ENCODE measurements at regions not wholly inside any gene's neighbourhood (a gene's known extent, or its start where the extent isn't known, plus 50 kb on each side); places are given as distances from the start of the nearest gene placed in this dataset.
"Not testable (repeated sequence)": the region's sequence is repeated elsewhere in the genome, so short reads cannot be mapped to it uniquely, and the experiment has no call there.

DNA sequence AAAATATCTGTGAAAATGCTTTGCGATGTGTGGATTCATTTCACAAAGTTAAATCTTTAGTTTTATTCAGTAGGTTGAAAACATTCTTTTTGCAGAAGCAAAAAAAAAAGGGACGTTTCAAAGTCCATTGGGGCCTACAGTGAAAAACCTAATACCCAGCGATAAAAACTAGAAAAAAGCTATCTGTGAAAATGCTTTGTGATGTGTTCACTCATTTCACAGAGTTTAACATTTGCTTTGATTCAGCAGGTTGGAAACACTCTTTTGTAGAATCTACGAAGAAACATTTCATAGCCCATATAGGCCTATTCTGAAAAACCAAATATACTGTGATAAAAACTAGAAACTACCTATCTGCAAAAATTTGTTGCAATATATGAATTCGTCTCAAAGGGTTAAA is 113.6 kb upstream of the WSB1 start:
- H3K27me3 ChIP-seq, result no peaks in the 10 kb centered on the region
- H3K27ac ChIP-seq, result no peak overlapping the region
- WGBS, 5 donors, result 80 to 87% (median 84%) methylated on average over 5 of the region's 5 CpGs
- intact Hi-C loops (cut with DNase I; ENCODE audit: low total_unique reads), result no loop called here
- TF ChIP-seq POLR2AphosphoS5 (IDR thresholded peaks at IDR 0.05) (no peak), CTCF (IDR thresholded peaks at IDR 0.05) (no peak), EP300 (IDR thresholded peaks at IDR 0.05) (no peak), POLR2A (IDR thresholded peaks at IDR 0.05) (no peak)
- H3K4me3 ChIP-seq, result no peak overlapping the region
- no peaks in the 10 kb centered on the region for H3K4me1 ChIP-seq
- H3K9me3 ChIP-seq, result peaks cover 0 to 17% (median 7%) of the 10 kb centered on the region in 4 donors
- DNase-seq, result no peak
- H3K36me3 ChIP-seq, result no peaks in the 10 kb centered on the region

DNA sequence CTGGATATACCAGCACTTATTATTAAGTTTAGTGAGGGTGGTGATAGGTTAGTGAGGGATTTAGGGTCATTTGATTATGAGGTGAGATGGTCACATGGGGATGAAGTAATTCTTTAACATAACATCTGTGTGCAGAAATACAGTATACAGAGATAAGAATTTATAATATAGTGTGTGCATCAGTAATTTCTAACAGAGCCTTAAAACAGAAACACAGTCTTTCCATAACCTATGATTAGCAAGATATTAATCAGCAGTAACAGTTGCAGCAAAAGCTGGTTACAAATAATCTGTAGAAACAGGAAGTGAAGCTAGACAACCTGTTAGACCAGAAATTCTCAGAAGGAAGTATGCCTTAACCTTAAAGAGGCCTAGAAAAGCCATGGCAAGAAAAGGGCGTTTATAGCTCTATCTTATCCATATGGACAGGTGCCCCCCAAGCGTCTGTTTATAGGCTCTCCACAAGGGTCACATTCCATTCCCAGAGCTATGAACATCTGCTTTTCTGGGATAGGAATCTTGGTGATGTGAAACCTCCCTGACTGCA is 112.5 kb upstream of the WSB1 start:
- H3K27ac ChIP-seq; H3K4me1 ChIP-seq; DNase-seq; H3K4me3 ChIP-seq; H3K27me3 ChIP-seq; H3K36me3 ChIP-seq; intact Hi-C loops (cut with DNase I; ENCODE audit: low total_unique reads): not testable (repeated sequence)
- WGBS, 5 donors, result 15 to 56% (median 44%) methylated on average over 2 of the region's 2 CpGs
- H3K9me3 ChIP-seq, result peaks cover 0 to 17% (median 7%) of the 10 kb centered on the region in 4 donors

- peaks cover 0 to 17% (median 7%) of the 10 kb centered on the region in 4 donors for H3K9me3 ChIP-seq
- H3K4me1 ChIP-seq, result no peaks in the 10 kb centered on the region
- no peak overlapping the region for H3K27ac ChIP-seq
- no peaks in the 10 kb centered on the region for H3K36me3 ChIP-seq
- intact Hi-C loops (cut with DNase I; ENCODE audit: low total_unique reads), result no loop called here
- no peaks in the 10 kb centered on the region for H3K27me3 ChIP-seq
- DNase-seq, result no peak
- TF ChIP-seq POLR2AphosphoS5 (IDR thresholded peaks at IDR 0.05), result no peak
- TF ChIP-seq POLR2A (IDR thresholded peaks at IDR 0.05), result no peak
- no peak for TF ChIP-seq CTCF (IDR thresholded peaks at IDR 0.05)
- no peak for TF ChIP-seq EP300 (IDR thresholded peaks at IDR 0.05)
- no peak overlapping the region for H3K4me3 ChIP-seq
- 77 to 87% (median 81%) methylated on average over 3 of the region's 3 CpGs for WGBS, 5 donors
Observed at GRCh38 chr17:27181935-27182334, 112.0 kb upstream of the WSB1 start.

DNA sequence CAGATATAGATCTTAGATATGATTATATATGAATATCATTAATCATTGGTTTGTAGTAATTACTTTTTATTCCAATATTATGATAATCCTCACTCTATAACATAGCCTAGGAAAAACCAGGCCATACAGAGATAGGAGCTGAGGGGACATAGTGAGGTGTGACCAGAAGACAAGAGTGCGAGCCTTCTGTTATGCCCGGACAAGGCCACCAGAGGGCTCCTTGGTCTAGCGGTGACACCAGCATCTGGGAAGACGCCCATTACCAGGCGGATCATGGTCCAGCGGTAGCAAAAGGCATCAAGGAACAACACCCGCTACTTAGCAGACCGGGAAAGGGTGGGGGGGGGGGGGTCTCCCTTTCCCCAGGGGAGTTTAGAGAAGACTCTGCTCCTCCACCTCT is 96.4 kb upstream of the WSB1 start:
- intact Hi-C loops (cut with DNase I; ENCODE audit: low total_unique reads); H3K4me1 ChIP-seq; H3K27me3 ChIP-seq; H3K27ac ChIP-seq; H3K4me3 ChIP-seq; H3K36me3 ChIP-seq: not testable (repeated sequence)
- peak in 1 of 7 experiments; percentile 24 for TF ChIP-seq CTCF (IDR thresholded peaks at IDR 0.05)
- DNase-seq, result peak in 1 of 2 donors; percentile 45
- peaks cover 0 to 12% (median 3%) of the 10 kb centered on the region in 4 donors for H3K9me3 ChIP-seq
- WGBS, 5 donors, result 38 to 51% (median 47%) methylated on average over 2 to 8 of the region's 8 CpGs

GRCh38 chr17:27199948-27200347 is 94.0 kb upstream of the WSB1 start:
- Histone ChIP-seq H3K36me3 (no peaks in the 10 kb centered on the region), H3K4me3 (no peak overlapping the region), H3K27me3 (peaks cover 0 to 5% (median 0%) of the 10 kb centered on the region in 3 donors), H3K27ac (no peak overlapping the region), H3K4me1 (no peaks in the 10 kb centered on the region), H3K9me3 (peaks cover 0 to 12% (median 3%) of the 10 kb centered on the region in 4 donors)
- no peak for DNase-seq
- TF ChIP-seq EP300 (IDR thresholded peaks at IDR 0.05) (no peak), POLR2A (IDR thresholded peaks at IDR 0.05) (no peak), POLR2AphosphoS5 (IDR thresholded peaks at IDR 0.05) (no peak), CTCF (IDR thresholded peaks at IDR 0.05) (no peak)
- intact Hi-C loops (cut with DNase I; ENCODE audit: low total_unique reads), result no loop called here
- 51 to 76% (median 71%) methylated on average over 4 of the region's 4 CpGs for WGBS, 5 donors
